ENCODE measurements at regions not wholly inside any gene's neighbourhood (a gene's known extent, or its start where the extent isn't known, plus 50 kb on each side); places are given as distances from the start of the nearest gene placed in this dataset.

- TF ChIP-seq CTCF (IDR thresholded peaks at IDR 0.05; ENCODE audit: low read length) (no peak), EZH2 (IDR thresholded peaks at IDR 0.05; ENCODE audit: borderline replicate concordance, low read length) (no peak)
Measured at GRCh38 chr15:91534976-91535375, 318.5 kb upstream of the SLCO3A1 start.
